B cell (primary cell): ENCODE measurements at regions not wholly inside any gene's neighbourhood (a gene's known extent, or its start where the extent isn't known, plus 50 kb on each side); places are given as distances from the start of the nearest gene placed in this dataset.

Experiments used
- CTCF ChIP-seq: fragments of 200-600 bp; IDR thresholded peaks from one replicate; pipeline ENCODE4 v1.8.0; 2022; ENCODE audit warnings: antibody characterized with exemption, mild to moderate bottlenecking
- EZH2 ChIP-seq: IDR thresholded peaks from 2 replicates; pipeline ENCODE4 v1.6.1; 2012; ENCODE audit warnings: borderline replicate concordance, low read depth, mild to moderate bottlenecking, moderate library complexity, low read length; ENCODE audit not compliant: insufficient read depth, poor library complexity, severe bottlenecking

GRCh38 chr13:73189362-73189761 is 130.6 kb downstream of the KLF5 start:
- TF ChIP-seq CTCF: no peak
- TF ChIP-seq EZH2: no peak
